ENCODE measurements at regions not wholly inside any gene's neighbourhood (a gene's known extent, or its start where the extent isn't known, plus 50 kb on each side); places are given as distances from the start of the nearest gene placed in this dataset.

DNA sequence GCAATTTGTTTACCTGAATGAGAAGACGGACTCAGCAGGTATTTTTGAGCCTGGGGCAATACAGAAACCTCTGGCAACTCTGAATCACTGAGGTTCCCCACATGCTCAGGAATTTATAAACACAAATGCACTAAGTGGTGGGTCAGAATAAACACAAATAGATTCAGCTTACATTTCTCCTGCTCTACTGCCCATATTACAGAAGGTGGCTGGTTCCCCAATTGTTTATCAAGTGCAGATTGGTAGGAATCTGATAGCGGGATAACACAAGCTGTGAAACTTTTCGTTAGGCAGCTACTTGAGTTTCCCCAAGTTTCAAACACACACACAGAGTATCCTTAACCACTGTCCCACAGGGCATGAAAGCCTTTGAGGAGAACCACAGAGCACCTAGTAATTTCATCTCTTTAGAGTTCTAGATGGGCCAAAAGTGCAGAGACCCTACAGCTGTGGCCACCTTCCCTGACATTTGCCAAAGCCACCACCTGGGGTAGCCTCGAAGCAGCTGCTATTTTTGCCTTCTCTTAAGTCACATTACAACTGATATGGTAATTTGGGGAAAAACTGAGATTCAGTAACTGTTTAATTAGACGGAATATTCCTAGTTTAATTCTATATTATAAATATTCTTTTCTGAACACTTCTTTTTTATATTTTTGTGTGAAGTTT, 204.2 kb upstream of the PTCHD4 start:
- Histone ChIP-seq H3K27me3 (no peaks in the 10 kb centered on the region), H3K4me3 (no peak overlapping the region), H3K4me1 (no peaks in the 10 kb centered on the region), H3K27ac (no peak overlapping the region), H3K36me3 (no peaks in the 10 kb centered on the region), H3K9me3 (no peaks in the 10 kb centered on the region)
- no peak for DNase-seq
- intact Hi-C loops (cut with DNase I; ENCODE audit: low total_unique reads), result no loop called here
- TF ChIP-seq, protein P1, sequence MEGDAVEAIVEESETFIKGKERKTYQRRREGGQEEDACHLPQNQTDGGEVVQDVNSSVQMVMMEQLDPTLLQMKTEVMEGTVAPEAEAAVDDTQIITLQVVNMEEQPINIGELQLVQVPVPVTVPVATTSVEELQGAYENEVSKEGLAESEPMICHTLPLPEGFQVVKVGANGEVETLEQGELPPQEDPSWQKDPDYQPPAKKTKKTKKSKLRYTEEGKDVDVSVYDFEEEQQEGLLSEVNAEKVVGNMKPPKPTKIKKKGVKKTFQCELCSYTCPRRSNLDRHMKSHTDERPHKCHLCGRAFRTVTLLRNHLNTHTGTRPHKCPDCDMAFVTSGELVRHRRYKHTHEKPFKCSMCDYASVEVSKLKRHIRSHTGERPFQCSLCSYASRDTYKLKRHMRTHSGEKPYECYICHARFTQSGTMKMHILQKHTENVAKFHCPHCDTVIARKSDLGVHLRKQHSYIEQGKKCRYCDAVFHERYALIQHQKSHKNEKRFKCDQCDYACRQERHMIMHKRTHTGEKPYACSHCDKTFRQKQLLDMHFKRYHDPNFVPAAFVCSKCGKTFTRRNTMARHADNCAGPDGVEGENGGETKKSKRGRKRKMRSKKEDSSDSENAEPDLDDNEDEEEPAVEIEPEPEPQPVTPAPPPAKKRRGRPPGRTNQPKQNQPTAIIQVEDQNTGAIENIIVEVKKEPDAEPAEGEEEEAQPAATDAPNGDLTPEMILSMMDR (IDR thresholded peaks at IDR 0.05), result no peak

- Histone ChIP-seq H3K36me3 (no peaks in the 10 kb centered on the region), H3K27me3 (no peaks in the 10 kb centered on the region), H3K4me1 (no peaks in the 10 kb centered on the region), H3K9me3 (no peaks in the 10 kb centered on the region), H3K27ac (no peak overlapping the region), H3K4me3 (no peak overlapping the region)
- intact Hi-C loops (cut with DNase I; ENCODE audit: low total_unique reads), result no loop called here
- TF ChIP-seq, protein P1 (IDR thresholded peaks at IDR 0.05), result no peak
- DNase-seq, result no peak
Observed at GRCh38 chr6:48311301-48311700, 200.3 kb upstream of the PTCHD4 start.

DNA sequence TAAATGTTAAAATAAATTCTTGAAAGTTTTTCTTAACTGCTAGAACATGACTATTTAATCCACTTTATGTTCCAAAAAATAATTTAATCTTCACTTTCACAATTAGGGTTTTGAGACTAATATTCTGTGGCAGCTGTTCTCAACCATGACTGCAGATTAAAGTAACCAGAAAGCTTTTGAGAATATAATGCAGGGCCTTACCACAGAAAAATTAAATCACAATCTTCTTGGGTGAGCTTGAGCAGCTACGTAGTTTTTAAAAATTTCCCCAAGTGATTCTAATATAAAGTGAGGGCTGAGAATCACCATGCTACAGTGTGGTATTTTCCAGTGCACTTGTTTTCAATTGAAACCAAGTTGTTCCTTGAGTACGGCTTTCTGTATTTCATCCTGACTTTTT, 196.6 kb upstream of the PTCHD4 start:
- no peak for DNase-seq
- intact Hi-C loops (cut with DNase I; ENCODE audit: low total_unique reads), result no loop called here
- Histone ChIP-seq H3K27ac (no peak overlapping the region), H3K27me3 (no peaks in the 10 kb centered on the region), H3K4me3 (no peak overlapping the region), H3K4me1 (no peaks in the 10 kb centered on the region), H3K36me3 (no peaks in the 10 kb centered on the region), H3K9me3 (no peaks in the 10 kb centered on the region)
- TF ChIP-seq, protein P1 (IDR thresholded peaks at IDR 0.05), result no peak

DNA sequence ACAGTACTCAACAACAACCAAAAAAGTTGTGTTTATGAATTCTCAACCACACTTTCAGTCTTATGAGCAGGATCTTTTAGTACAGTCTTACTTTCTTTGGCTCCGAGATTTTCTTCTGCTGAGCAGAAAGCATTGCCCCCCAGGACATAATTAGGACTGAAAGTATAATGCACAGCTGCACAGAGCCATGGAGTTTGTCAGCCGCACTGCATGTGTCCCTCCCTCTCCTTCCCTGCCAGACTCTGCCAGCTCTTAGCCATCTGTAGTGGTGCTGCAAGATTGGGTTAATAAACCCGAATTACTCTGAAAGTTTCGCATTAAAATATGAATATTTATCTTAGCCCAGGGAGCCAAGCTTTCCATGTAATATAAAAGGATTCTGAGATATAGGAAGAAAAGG, 179.6 kb upstream of the PTCHD4 start:
- Histone ChIP-seq H3K4me3 (no peak overlapping the region), H3K9me3 (no peaks in the 10 kb centered on the region), H3K36me3 (no peaks in the 10 kb centered on the region), H3K4me1 (no peaks in the 10 kb centered on the region), H3K27me3 (no peaks in the 10 kb centered on the region), H3K27ac (no peak overlapping the region)
- no peak for DNase-seq
- TF ChIP-seq, protein P1 (IDR thresholded peaks at IDR 0.05), result no peak
- intact Hi-C loops (cut with DNase I; ENCODE audit: low total_unique reads), result no loop called here

DNA sequence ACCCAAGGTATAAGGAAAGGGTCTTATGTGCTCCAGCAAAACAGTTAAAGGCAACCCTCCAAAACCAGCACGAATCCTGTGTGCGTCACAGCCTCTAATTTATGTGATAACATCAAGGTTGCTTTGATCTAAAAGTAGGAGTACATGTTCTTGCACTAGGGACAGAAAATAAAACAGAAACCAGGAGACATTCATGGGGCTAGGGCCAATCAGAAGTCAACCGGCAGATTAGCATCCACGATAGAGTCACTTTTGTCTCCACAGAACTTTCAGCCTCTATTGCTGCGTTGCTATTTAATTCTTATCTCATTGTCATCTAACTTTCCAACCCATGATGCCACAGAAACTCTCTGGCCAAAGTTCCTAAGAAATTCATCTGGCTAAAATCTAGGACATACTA, 178.8 kb upstream of the PTCHD4 start:
- no peaks in the 10 kb centered on the region for H3K36me3 ChIP-seq
- no peak for DNase-seq
- H3K27ac ChIP-seq, result no peak overlapping the region
- TF ChIP-seq, protein P1 (IDR thresholded peaks at IDR 0.05), result no peak
- H3K4me1 ChIP-seq, result no peaks in the 10 kb centered on the region
- intact Hi-C loops (cut with DNase I; ENCODE audit: low total_unique reads), result no loop called here
- no peaks in the 10 kb centered on the region for H3K27me3 ChIP-seq
- H3K4me3 ChIP-seq, result no peak overlapping the region
- no peaks in the 10 kb centered on the region for H3K9me3 ChIP-seq

GRCh38 chr6:48281217-48281616, 170.2 kb upstream of the PTCHD4 start:
- Histone ChIP-seq H3K4me3 (no peak overlapping the region), H3K4me1 (no peaks in the 10 kb centered on the region), H3K9me3 (no peaks in the 10 kb centered on the region), H3K36me3 (no peaks in the 10 kb centered on the region), H3K27ac (no peak overlapping the region), H3K27me3 (no peaks in the 10 kb centered on the region)
- no peak for DNase-seq
- TF ChIP-seq, protein P1 (IDR thresholded peaks at IDR 0.05), result no peak
- intact Hi-C loops (cut with DNase I; ENCODE audit: low total_unique reads), result no loop called here
